SK-N-SH treated with all-trans-retinoic acid at 6 μM for 48 hours (cell line): ENCODE measurements at regions not wholly inside any gene's neighbourhood (a gene's known extent, or its start where the extent isn't known, plus 50 kb on each side); places are given as distances from the start of the nearest gene placed in this dataset.

ENCODE experiments used
- BACH2 ChIP-seq: fragments of 250-450 bp; sonication (Bioruptor Pico); IDR thresholded peaks from 2 replicates; pipeline ENCODE4 v1.9.0; 2021; ENCODE audit warnings: mild to moderate bottlenecking, borderline replicate concordance
- GLIS3 ChIP-seq: fragments of 250-450 bp; sonication (Bioruptor Pico); IDR thresholded peaks from 2 replicates; pipeline ENCODE4 v1.5.0; 2020; ENCODE audit warnings: mild to moderate bottlenecking, moderate library complexity
- OSR1 ChIP-seq: fragments of 250-450 bp; sonication (Bioruptor Pico); IDR thresholded peaks from 2 replicates; pipeline ENCODE4 v1.8.0; 2022; ENCODE audit warnings: moderate library complexity, mild to moderate bottlenecking, inconsistent platforms
- RARB ChIP-seq: fragments of 250-450 bp; sonication (Bioruptor Pico); IDR thresholded peaks from 2 replicates; pipeline ENCODE4 v1.8.0; 2021; ENCODE audit warnings: mild to moderate bottlenecking, moderate library complexity
- TOX ChIP-seq: fragments of 250-450 bp; sonication (Bioruptor Pico); IDR thresholded peaks from 2 replicates; pipeline ENCODE4 v1.8.0; 2021; ENCODE audit warnings: mild to moderate bottlenecking, moderate library complexity, borderline replicate concordance
- ZC3H10 ChIP-seq: fragments of 250-450 bp; sonication (Bioruptor Pico); IDR thresholded peaks from 2 replicates; pipeline ENCODE4 v1.5.1; 2021; ENCODE audit warnings: mild to moderate bottlenecking, moderate library complexity
- ZFP3 ChIP-seq: fragments of 250-450 bp; sonication (Bioruptor Pico); IDR thresholded peaks from 2 replicates; pipeline ENCODE4 v1.5.0; 2020; ENCODE audit warnings: mild to moderate bottlenecking, moderate library complexity
- ZFP30 ChIP-seq: fragments of 450-650 bp; formaldehyde crosslinking; IDR thresholded peaks from 2 replicates; pipeline ENCODE4 v1.5.0; 2022; ENCODE audit warnings: mild to moderate bottlenecking, moderate library complexity
- ZNF8 ChIP-seq: fragments of 450-650 bp; formaldehyde crosslinking; IDR thresholded peaks from 2 replicates; pipeline ENCODE4 v1.5.0; 2020; ENCODE audit warnings: mild to moderate bottlenecking, moderate library complexity
- TF ChIP-seq, protein P1 (sequence below): fragments of 250-450 bp; sonication (Bioruptor Pico); IDR thresholded peaks from 2 replicates; pipeline ENCODE4 v1.5.1; 2021; ENCODE audit warnings: mild to moderate bottlenecking, moderate library complexity
- TF ChIP-seq, protein P2 (sequence below): fragments of 250-450 bp; sonication (Bioruptor Pico); IDR thresholded peaks from 2 replicates; pipeline ENCODE4 v1.5.1; 2020; ENCODE audit warnings: low read depth, mild to moderate bottlenecking, moderate library complexity
- TF ChIP-seq, protein P3 (sequence below): fragments of 250-450 bp; sonication (Bioruptor Pico); IDR thresholded peaks from 2 replicates; pipeline ENCODE4 v1.8.0; 2020; ENCODE audit warnings: mild to moderate bottlenecking, moderate library complexity, borderline replicate concordance
- TF ChIP-seq, protein P4 (sequence below): fragments of 250-450 bp; sonication (Bioruptor Pico); IDR thresholded peaks from 2 replicates; pipeline ENCODE4 v1.5.0; 2020; ENCODE audit warnings: mild to moderate bottlenecking, moderate library complexity
- TF ChIP-seq, protein P5 (sequence below): fragments of 250-450 bp; sonication (Bioruptor Pico); IDR thresholded peaks from 2 replicates; pipeline ENCODE4 v1.8.0; 2021; ENCODE audit warnings: low read depth, mild to moderate bottlenecking, moderate library complexity, borderline replicate concordance

DNA sequence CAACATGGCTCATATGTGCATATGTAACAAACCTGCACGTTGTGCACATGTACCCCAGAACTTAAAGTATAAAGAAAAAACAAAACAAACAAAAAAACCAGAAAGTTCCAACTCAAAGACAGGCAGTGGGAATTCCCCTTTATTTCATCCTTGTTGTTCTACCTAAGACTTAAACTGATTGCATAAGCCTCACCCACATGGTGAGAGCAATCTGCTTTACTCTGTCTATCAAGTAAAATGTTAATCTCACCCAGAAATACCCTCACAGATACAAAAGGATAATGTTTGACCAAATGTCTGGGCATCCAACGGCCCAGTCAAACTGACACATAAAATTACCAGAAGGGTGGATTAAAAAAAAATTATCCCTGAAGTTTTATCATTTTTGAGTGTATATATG, 190.9 kb upstream of the PLSCR5 start:
- TF ChIP-seq, protein P1, sequence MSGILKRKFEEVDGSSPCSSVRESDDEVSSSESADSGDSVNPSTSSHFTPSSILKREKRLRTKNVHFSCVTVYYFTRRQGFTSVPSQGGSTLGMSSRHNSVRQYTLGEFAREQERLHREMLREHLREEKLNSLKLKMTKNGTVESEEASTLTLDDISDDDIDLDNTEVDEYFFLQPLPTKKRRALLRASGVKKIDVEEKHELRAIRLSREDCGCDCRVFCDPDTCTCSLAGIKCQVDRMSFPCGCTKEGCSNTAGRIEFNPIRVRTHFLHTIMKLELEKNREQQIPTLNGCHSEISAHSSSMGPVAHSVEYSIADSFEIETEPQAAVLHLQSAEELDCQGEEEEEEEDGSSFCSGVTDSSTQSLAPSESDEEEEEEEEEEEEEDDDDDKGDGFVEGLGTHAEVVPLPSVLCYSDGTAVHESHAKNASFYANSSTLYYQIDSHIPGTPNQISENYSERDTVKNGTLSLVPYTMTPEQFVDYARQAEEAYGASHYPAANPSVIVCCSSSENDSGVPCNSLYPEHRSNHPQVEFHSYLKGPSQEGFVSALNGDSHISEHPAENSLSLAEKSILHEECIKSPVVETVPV (CRISPR knock-in tag): no peak
- TF ChIP-seq, protein P2, sequence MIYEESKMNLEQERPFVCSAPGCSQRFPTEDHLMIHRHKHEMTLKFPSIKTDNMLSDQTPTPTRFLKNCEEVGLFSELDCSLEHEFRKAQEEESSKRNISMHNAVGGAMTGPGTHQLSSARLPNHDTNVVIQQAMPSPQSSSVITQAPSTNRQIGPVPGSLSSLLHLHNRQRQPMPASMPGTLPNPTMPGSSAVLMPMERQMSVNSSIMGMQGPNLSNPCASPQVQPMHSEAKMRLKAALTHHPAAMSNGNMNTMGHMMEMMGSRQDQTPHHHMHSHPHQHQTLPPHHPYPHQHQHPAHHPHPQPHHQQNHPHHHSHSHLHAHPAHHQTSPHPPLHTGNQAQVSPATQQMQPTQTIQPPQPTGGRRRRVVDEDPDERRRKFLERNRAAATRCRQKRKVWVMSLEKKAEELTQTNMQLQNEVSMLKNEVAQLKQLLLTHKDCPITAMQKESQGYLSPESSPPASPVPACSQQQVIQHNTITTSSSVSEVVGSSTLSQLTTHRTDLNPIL (CRISPR knock-in tag): no peak
- TF ChIP-seq, protein P3, sequence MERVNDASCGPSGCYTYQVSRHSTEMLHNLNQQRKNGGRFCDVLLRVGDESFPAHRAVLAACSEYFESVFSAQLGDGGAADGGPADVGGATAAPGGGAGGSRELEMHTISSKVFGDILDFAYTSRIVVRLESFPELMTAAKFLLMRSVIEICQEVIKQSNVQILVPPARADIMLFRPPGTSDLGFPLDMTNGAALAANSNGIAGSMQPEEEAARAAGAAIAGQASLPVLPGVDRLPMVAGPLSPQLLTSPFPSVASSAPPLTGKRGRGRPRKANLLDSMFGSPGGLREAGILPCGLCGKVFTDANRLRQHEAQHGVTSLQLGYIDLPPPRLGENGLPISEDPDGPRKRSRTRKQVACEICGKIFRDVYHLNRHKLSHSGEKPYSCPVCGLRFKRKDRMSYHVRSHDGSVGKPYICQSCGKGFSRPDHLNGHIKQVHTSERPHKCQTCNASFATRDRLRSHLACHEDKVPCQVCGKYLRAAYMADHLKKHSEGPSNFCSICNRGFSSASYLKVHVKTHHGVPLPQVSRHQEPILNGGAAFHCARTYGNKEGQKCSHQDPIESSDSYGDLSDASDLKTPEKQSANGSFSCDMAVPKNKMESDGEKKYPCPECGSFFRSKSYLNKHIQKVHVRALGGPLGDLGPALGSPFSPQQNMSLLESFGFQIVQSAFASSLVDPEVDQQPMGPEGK: no peak
- TF ChIP-seq ZNF8 (CRISPR knock-in tag) (no peak), ZFP3 (CRISPR knock-in tag) (no peak), ZFP30 (no peak), GLIS3 (CRISPR knock-in tag) (no peak), RARB (CRISPR knock-in tag) (no peak), OSR1 (CRISPR knock-in tag) (no peak), BACH2 (CRISPR knock-in tag) (no peak), TOX (CRISPR knock-in tag) (no peak), ZC3H10 (CRISPR knock-in tag) (no peak)
- TF ChIP-seq, protein P4, sequence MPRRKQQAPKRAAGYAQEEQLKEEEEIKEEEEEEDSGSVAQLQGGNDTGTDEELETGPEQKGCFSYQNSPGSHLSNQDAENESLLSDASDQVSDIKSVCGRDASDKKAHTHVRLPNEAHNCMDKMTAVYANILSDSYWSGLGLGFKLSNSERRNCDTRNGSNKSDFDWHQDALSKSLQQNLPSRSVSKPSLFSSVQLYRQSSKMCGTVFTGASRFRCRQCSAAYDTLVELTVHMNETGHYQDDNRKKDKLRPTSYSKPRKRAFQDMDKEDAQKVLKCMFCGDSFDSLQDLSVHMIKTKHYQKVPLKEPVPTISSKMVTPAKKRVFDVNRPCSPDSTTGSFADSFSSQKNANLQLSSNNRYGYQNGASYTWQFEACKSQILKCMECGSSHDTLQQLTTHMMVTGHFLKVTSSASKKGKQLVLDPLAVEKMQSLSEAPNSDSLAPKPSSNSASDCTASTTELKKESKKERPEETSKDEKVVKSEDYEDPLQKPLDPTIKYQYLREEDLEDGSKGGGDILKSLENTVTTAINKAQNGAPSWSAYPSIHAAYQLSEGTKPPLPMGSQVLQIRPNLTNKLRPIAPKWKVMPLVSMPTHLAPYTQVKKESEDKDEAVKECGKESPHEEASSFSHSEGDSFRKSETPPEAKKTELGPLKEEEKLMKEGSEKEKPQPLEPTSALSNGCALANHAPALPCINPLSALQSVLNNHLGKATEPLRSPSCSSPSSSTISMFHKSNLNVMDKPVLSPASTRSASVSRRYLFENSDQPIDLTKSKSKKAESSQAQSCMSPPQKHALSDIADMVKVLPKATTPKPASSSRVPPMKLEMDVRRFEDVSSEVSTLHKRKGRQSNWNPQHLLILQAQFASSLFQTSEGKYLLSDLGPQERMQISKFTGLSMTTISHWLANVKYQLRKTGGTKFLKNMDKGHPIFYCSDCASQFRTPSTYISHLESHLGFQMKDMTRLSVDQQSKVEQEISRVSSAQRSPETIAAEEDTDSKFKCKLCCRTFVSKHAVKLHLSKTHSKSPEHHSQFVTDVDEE (CRISPR knock-in tag): no peak
- TF ChIP-seq, protein P5, sequence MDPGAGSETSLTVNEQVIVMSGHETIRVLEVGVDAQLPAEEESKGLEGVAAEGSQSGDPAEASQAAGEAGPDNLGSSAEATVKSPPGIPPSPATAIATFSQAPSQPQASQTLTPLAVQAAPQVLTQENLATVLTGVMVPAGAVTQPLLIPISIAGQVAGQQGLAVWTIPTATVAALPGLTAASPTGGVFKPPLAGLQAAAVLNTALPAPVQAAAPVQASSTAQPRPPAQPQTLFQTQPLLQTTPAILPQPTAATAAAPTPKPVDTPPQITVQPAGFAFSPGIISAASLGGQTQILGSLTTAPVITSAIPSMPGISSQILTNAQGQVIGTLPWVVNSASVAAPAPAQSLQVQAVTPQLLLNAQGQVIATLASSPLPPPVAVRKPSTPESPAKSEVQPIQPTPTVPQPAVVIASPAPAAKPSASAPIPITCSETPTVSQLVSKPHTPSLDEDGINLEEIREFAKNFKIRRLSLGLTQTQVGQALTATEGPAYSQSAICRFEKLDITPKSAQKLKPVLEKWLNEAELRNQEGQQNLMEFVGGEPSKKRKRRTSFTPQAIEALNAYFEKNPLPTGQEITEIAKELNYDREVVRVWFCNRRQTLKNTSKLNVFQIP (CRISPR knock-in tag): no peak
